SK-N-SH (cell line): ENCODE measurements at regions not wholly inside any gene's neighbourhood (a gene's known extent, or its start where the extent isn't known, plus 50 kb on each side); places are given as distances from the start of the nearest gene placed in this dataset.
"Not testable (repeated sequence)": the region's sequence is repeated elsewhere in the genome, so short reads cannot be mapped to it uniquely, and the experiment has no call there.

Experiments
- CTCF ChIA-PET: fragments of 300-600, 350-600 bp; formaldehyde crosslinking; extraction: SDS; loops from one replicate; lab custom pipeline; 2021; lab: Yijun Ruan, JAX
- POLR2A ChIA-PET: fragments of 350-600 bp; sonication (Branson Sonifier 250); formaldehyde crosslinking; extraction: SDS; loops from one replicate; lab custom pipeline; 2020; ENCODE audit warnings: antibody characterized with exemption, inconsistent platforms; lab: Yijun Ruan, JAX
- DNase-seq: peaks from one replicate; pipeline ENCODE4 v3.0.0; 2012
- H2AFZ ChIP-seq: fragments of 200-600 bp; sonication (generic); 2 replicates; pipeline ENCODE4 v1.8.1; 2016; ENCODE audit warnings: antibody characterized with exemption, mild to moderate bottlenecking, low read depth
- H3F3A ChIP-seq: fragments of 200-600 bp; sonication (generic); replicated peaks from 2 replicates; pipeline ENCODE3; 2016; ENCODE audit warnings: antibody characterized with exemption, mild to moderate bottlenecking; ENCODE audit not compliant: insufficient read depth
- H3K27ac ChIP-seq, 2 experiments: fragments of 200-500 bp in 1 of 2; fragments of 200-600 bp in 1 of 2; sonication (Bioruptor generic) in 1 of 2; sonication (generic), shearing (Covaris generic) in 1 of 2; 2 replicates each; pipeline versions ENCODE4 v1.5.1 to v1.6.1; 2014 to 2016; ENCODE audit warnings: low read depth in 2 of 2, inconsistent platforms in 1 of 2, low read length in 1 of 2, mild to moderate bottlenecking in 1 of 2, mixed read lengths in 1 of 2
- H3K27me3 ChIP-seq: fragments of 200-600 bp; sonication (generic), shearing (Covaris generic); 2 replicates; pipeline ENCODE4 v1.6.1; 2016; ENCODE audit warnings: mixed run types; ENCODE audit not compliant: insufficient read depth
- H3K36me3 ChIP-seq, 2 experiments: fragments of 200-500 bp in 1 of 2; fragments of 200-600 bp in 1 of 2; sonication (Bioruptor generic) in 1 of 2; sonication (generic) in 1 of 2; replicated peaks in 1 of 2; 2 replicates each; pipeline versions ENCODE3 to v1.5.1; 2014 to 2016; ENCODE audit warnings: low read length in 1 of 2, mild to moderate bottlenecking in 1 of 2; ENCODE audit not compliant: insufficient read depth in 2 of 2, control insufficient read depth in 1 of 2
- H3K4me1 ChIP-seq, 2 experiments: fragments of 200-500 bp in 1 of 2; fragments of 200-600 bp in 1 of 2; sonication (Bioruptor generic) in 1 of 2; sonication (generic), shearing (Covaris generic) in 1 of 2; 2 replicates each; pipeline versions ENCODE4 v1.5.1 to v1.6.1; 2014 to 2016; ENCODE audit warnings: low read depth in 1 of 2, low read length in 1 of 2, mixed run types in 1 of 2; ENCODE audit not compliant: insufficient read depth in 2 of 2, control insufficient read depth in 1 of 2
- H3K4me2 ChIP-seq: fragments of 200-600 bp; sonication (generic), shearing (Covaris generic); 2 replicates; pipeline ENCODE4 v1.6.1; 2017; ENCODE audit warnings: mixed run types
- H3K4me3 ChIP-seq, 2 experiments: fragments of 200-500 bp in 1 of 2; fragments of 200-600 bp in 1 of 2; sonication (Bioruptor generic) in 1 of 2; sonication (generic), shearing (Covaris generic) in 1 of 2; 2 replicates each; pipeline versions ENCODE4 v1.5.1 to v1.8.1; 2014 to 2016; ENCODE audit warnings: low read depth in 2 of 2, inconsistent platforms in 1 of 2, low read length in 1 of 2, mild to moderate bottlenecking in 1 of 2, mixed read lengths in 1 of 2, moderate library complexity in 1 of 2
- H3K79me2 ChIP-seq: fragments of 200-600 bp; sonication (generic); 2 replicates; pipeline ENCODE4 v1.8.1; 2017; ENCODE audit warnings: mild to moderate bottlenecking; ENCODE audit not compliant: insufficient read depth
- H3K9ac ChIP-seq: fragments of 200-600 bp; sonication (generic); 2 replicates; pipeline ENCODE4 v1.6.1; 2017; ENCODE audit warnings: mixed run types
- H3K9me2 ChIP-seq: fragments of 200-600 bp; sonication (generic); 2 replicates; pipeline ENCODE4 v1.6.1; 2017; ENCODE audit warnings: mixed run types
- H3K9me3 ChIP-seq: fragments of 200-600 bp; sonication (generic); 2 replicates; pipeline ENCODE4 v1.6.1; 2017; ENCODE audit warnings: mixed run types, mild to moderate bottlenecking, moderate library complexity
- H4K20me1 ChIP-seq: fragments of 200-600 bp; sonication (generic); 2 replicates; pipeline ENCODE4 v1.6.1; 2017; ENCODE audit warnings: mild to moderate bottlenecking, mixed run types; ENCODE audit not compliant: insufficient read depth
- CHD2 ChIP-seq: fragments of 150-350 bp; IDR thresholded peaks from 2 replicates; pipeline ENCODE4 v1.6.1; 2018; ENCODE audit warnings: low read length; ENCODE audit not compliant: partially characterized antibody
- FOSL2 ChIP-seq: IDR thresholded peaks from 2 replicates; pipeline ENCODE4 v1.4.0; 2012; ENCODE audit warnings: low read depth, mild to moderate bottlenecking, moderate library complexity, borderline replicate concordance
- FOXJ3 ChIP-seq: sonication (generic); formaldehyde crosslinking; IDR thresholded peaks from 2 replicates; pipeline ENCODE4 v1.5.1; 2020; ENCODE audit warnings: mild to moderate bottlenecking, missing genetic modification reagents
- JUND ChIP-seq: IDR thresholded peaks from 2 replicates; pipeline ENCODE4 v1.4.0; 2012
- MEF2A ChIP-seq: IDR thresholded peaks from 2 replicates; pipeline ENCODE4 v1.4.0; 2012; ENCODE audit warnings: low read depth, borderline replicate concordance
- MXI1 ChIP-seq: IDR thresholded peaks from 2 replicates; pipeline ENCODE4 v1.6.1; 2012; ENCODE audit warnings: mild to moderate bottlenecking, low read depth, low read length, improper control_type of control experiment
- PBX3 ChIP-seq: IDR thresholded peaks from 2 replicates; pipeline ENCODE4; 2012
- SIN3A ChIP-seq: IDR thresholded peaks from 2 replicates; pipeline ENCODE4 v1.6.1; 2012; ENCODE audit warnings: low read depth, mild to moderate bottlenecking, low read length, moderate library complexity, borderline replicate concordance
- SMC3 ChIP-seq: IDR thresholded peaks from 2 replicates; pipeline ENCODE4 v1.6.1; 2012; ENCODE audit warnings: low read depth, low read length, improper control_type of control experiment
- TAF1 ChIP-seq: IDR thresholded peaks from 2 replicates; pipeline ENCODE4 v1.6.1; 2012; ENCODE audit warnings: low read depth, mild to moderate bottlenecking, low read length, moderate library complexity, borderline replicate concordance
- TCF12 ChIP-seq: IDR thresholded peaks from 2 replicates; pipeline ENCODE4 v1.4.0; 2012
- TEAD4 ChIP-seq: IDR thresholded peaks from 2 replicates; pipeline ENCODE4 v1.4.0; 2012; ENCODE audit warnings: mild to moderate bottlenecking, borderline replicate concordance; ENCODE audit not compliant: insufficient read depth
- YY1 ChIP-seq: IDR thresholded peaks from 2 replicates; pipeline ENCODE4 v1.4.0; 2012; ENCODE audit warnings: low read depth, mild to moderate bottlenecking
- WGBS: methylation state at CpG from one replicate; pipeline ENCODE4 v1.1.6; 2017; ENCODE audit warnings: low lambda C conversion rate; 5-methylcytosine and 5-hydroxymethylcytosine counted together
- TF ChIP-seq, protein P1 (sequence below): IDR thresholded peaks from 2 replicates; pipeline ENCODE4 v1.6.1; 2012; ENCODE audit warnings: mild to moderate bottlenecking, low read depth, low read length, moderate library complexity
- TF ChIP-seq, protein P2 (sequence below): IDR thresholded peaks from 2 replicates; pipeline ENCODE4 v1.4.0; 2012; ENCODE audit warnings: low read depth, borderline replicate concordance
- TF ChIP-seq, protein P3 (sequence below): fragments of 200-600 bp; sonication (generic); IDR thresholded peaks from 2 replicates; pipeline ENCODE4 v1.6.1; 2017; ENCODE audit warnings: antibody characterized with exemption, mild to moderate bottlenecking, moderate library complexity

- TF ChIP-seq, protein P1, sequence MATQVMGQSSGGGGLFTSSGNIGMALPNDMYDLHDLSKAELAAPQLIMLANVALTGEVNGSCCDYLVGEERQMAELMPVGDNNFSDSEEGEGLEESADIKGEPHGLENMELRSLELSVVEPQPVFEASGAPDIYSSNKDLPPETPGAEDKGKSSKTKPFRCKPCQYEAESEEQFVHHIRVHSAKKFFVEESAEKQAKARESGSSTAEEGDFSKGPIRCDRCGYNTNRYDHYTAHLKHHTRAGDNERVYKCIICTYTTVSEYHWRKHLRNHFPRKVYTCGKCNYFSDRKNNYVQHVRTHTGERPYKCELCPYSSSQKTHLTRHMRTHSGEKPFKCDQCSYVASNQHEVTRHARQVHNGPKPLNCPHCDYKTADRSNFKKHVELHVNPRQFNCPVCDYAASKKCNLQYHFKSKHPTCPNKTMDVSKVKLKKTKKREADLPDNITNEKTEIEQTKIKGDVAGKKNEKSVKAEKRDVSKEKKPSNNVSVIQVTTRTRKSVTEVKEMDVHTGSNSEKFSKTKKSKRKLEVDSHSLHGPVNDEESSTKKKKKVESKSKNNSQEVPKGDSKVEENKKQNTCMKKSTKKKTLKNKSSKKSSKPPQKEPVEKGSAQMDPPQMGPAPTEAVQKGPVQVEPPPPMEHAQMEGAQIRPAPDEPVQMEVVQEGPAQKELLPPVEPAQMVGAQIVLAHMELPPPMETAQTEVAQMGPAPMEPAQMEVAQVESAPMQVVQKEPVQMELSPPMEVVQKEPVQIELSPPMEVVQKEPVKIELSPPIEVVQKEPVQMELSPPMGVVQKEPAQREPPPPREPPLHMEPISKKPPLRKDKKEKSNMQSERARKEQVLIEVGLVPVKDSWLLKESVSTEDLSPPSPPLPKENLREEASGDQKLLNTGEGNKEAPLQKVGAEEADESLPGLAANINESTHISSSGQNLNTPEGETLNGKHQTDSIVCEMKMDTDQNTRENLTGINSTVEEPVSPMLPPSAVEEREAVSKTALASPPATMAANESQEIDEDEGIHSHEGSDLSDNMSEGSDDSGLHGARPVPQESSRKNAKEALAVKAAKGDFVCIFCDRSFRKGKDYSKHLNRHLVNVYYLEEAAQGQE: no peak
Measured at GRCh38 chr3:177807150-177807875, 610.0 kb upstream of the TBL1XR1 start (continued).

GRCh38 chr3:177808928-177809478 is 611.7 kb upstream of the TBL1XR1 start:
- H3K4me2 ChIP-seq, DNase-seq, H3K27me3 ChIP-seq, H3K4me3 ChIP-seq, H4K20me1 ChIP-seq, H3K9ac ChIP-seq, H3K4me1 ChIP-seq, H3K36me3 ChIP-seq, H3K9me3 ChIP-seq, H3K9me2 ChIP-seq, POLR2A ChIA-PET, CTCF ChIA-PET, H3K27ac ChIP-seq, H3F3A ChIP-seq, H2AFZ ChIP-seq, H3K79me2 ChIP-seq: not testable (repeated sequence)
- 96% methylated on average over 12 of the region's 32 CpGs for WGBS

DNA sequence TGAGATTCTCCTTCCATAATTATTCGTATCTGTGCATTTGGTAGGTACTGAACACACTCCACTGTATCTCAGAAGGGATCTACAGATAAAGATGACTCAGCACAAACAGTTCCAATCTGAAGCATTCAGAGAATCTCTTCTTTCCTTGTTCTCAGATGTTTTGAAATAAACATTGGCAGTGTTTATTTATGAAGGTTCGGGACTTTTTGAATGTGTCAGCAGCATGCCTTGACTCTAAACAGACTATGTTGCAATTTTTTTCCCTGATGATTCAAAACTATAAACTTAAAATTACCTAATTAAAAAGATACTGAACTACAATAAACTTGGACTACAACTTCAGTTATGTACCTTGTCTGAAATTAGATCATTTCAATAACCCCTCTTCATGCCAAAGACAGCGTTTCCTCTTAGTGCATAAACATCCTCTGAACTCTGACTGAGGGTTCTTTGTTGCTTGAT is 612.9 kb upstream of the TBL1XR1 start:
- H3F3A ChIP-seq: peaks cover 3% of the 10 kb centered on the region
- peak overlapping the region in 1 of 2 experiments; percentile 79; a peak in 3 of 4 replicates for H3K27ac ChIP-seq
- no peaks in the 10 kb centered on the region for H4K20me1 ChIP-seq
- H3K27me3 ChIP-seq: no peaks in the 10 kb centered on the region
- 0 out of 2 replicates have a peak overlapping the region, but pooled peaks have one; percentile 7 for H2AFZ ChIP-seq
- no peak overlapping the region; the same call in 1 of the 2 replicates for H3K4me2 ChIP-seq
- ChIA-PET POLR2A (no interaction called here), CTCF (no interaction called here)
- H3K36me3 ChIP-seq: no peaks in the 10 kb centered on the region
- H3K9me3 ChIP-seq: no peaks in the 10 kb centered on the region
- H3K9ac ChIP-seq: no peak overlapping the region
- no peaks in the 10 kb centered on the region for H3K9me2 ChIP-seq
- H3K4me1 ChIP-seq: peaks cover 0 to 5% of the 10 kb centered on the region in 2 experiments; a peak in 2 of 4 replicates
- H3K79me2 ChIP-seq: no peaks in the 10 kb centered on the region
- 17% methylated on average over 3 of the region's 3 CpGs for WGBS
- DNase-seq: no peak
- H3K4me3 ChIP-seq: no peak overlapping the region
- TF ChIP-seq TAF1: no peak
- TF ChIP-seq YY1: no peak
- TF ChIP-seq JUND: peak; percentile 80
- no peak for TF ChIP-seq SMC3
- no peak for TF ChIP-seq CHD2
- 0 out of 2 replicates have a peak, but pooled peaks have one; percentile 50 for TF ChIP-seq MEF2A
- TF ChIP-seq, protein P2, sequence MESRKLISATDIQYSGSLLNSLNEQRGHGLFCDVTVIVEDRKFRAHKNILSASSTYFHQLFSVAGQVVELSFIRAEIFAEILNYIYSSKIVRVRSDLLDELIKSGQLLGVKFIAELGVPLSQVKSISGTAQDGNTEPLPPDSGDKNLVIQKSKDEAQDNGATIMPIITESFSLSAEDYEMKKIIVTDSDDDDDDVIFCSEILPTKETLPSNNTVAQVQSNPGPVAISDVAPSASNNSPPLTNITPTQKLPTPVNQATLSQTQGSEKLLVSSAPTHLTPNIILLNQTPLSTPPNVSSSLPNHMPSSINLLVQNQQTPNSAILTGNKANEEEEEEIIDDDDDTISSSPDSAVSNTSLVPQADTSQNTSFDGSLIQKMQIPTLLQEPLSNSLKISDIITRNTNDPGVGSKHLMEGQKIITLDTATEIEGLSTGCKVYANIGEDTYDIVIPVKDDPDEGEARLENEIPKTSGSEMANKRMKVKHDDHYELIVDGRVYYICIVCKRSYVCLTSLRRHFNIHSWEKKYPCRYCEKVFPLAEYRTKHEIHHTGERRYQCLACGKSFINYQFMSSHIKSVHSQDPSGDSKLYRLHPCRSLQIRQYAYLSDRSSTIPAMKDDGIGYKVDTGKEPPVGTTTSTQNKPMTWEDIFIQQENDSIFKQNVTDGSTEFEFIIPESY: no peak
- peak; percentile 63; the same call in 1 of the 2 replicates for TF ChIP-seq FOSL2
- TF ChIP-seq, protein P3, sequence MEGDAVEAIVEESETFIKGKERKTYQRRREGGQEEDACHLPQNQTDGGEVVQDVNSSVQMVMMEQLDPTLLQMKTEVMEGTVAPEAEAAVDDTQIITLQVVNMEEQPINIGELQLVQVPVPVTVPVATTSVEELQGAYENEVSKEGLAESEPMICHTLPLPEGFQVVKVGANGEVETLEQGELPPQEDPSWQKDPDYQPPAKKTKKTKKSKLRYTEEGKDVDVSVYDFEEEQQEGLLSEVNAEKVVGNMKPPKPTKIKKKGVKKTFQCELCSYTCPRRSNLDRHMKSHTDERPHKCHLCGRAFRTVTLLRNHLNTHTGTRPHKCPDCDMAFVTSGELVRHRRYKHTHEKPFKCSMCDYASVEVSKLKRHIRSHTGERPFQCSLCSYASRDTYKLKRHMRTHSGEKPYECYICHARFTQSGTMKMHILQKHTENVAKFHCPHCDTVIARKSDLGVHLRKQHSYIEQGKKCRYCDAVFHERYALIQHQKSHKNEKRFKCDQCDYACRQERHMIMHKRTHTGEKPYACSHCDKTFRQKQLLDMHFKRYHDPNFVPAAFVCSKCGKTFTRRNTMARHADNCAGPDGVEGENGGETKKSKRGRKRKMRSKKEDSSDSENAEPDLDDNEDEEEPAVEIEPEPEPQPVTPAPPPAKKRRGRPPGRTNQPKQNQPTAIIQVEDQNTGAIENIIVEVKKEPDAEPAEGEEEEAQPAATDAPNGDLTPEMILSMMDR: no peak
- TF ChIP-seq MXI1: no peak
- no peak for TF ChIP-seq FOXJ3 (CRISPR knock-in tag)
- peak; percentile 84 for TF ChIP-seq TCF12
- no peak for TF ChIP-seq SIN3A
- peak; percentile 51; the same call in 1 of the 2 replicates for TF ChIP-seq TEAD4
- peak; percentile 59 for TF ChIP-seq PBX3
